ENCODE measurements at regions not wholly inside any gene's neighbourhood (a gene's known extent, or its start where the extent isn't known, plus 50 kb on each side); places are given as distances from the start of the nearest gene placed in this dataset.
A peak's percentile ranks its signal among the peaks of the same experiment; 100 is the strongest.

DNA sequence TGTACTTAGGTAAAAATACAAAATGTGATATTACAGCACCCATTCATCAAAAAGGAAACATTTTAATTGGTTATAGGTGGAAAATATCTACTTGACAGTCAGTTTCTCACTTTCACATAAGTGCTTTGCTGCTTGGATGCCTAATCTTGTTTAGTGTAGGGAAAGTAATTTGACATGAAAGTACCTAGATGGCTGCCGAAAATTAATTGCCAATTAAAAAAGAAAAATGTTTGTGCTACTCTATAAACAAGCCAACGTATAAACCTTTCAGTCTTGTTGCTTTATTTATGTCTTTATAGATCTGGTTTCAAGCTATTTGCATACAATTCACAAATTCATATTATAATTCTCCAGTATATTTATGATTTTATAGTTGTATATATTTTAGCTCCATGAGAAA lies 729.9 kb downstream of the DACH1 start:
- Histone ChIP-seq H3F3A (ENCODE audit: insufficient read depth) (no peaks in the 10 kb centered on the region), H3K27me3 (ENCODE audit: low read length) (no peaks in the 10 kb centered on the region), H3K4me3 (ENCODE audit: insufficient read depth, low read length, poor library complexity, severe bottlenecking) (no peak overlapping the region), H3K9ac (ENCODE audit: low read length) (no peak overlapping the region), H3K36me3 (ENCODE audit: low read length) (no peaks in the 10 kb centered on the region), H3K79me2 (ENCODE audit: insufficient read depth, low read length) (no peaks in the 10 kb centered on the region), H3K9me2 (replicated peaks; ENCODE audit: insufficient read depth, low read length) (no peaks in the 10 kb centered on the region), H3K27ac (ENCODE audit: low read depth, low read length) (no peak overlapping the region), H2AFZ (ENCODE audit: low read depth, low read length, severe bottlenecking) (peak overlapping the region; percentile 41), H3K4me2 (ENCODE audit: low read depth, low read length, poor library complexity, severe bottlenecking) (no peak overlapping the region), H4K20me1 (ENCODE audit: low read depth, low read length) (no peaks in the 10 kb centered on the region), H3K9me3 (ENCODE audit: insufficient read depth, low read length) (no peaks in the 10 kb centered on the region)
- TF ChIP-seq, protein P1, sequence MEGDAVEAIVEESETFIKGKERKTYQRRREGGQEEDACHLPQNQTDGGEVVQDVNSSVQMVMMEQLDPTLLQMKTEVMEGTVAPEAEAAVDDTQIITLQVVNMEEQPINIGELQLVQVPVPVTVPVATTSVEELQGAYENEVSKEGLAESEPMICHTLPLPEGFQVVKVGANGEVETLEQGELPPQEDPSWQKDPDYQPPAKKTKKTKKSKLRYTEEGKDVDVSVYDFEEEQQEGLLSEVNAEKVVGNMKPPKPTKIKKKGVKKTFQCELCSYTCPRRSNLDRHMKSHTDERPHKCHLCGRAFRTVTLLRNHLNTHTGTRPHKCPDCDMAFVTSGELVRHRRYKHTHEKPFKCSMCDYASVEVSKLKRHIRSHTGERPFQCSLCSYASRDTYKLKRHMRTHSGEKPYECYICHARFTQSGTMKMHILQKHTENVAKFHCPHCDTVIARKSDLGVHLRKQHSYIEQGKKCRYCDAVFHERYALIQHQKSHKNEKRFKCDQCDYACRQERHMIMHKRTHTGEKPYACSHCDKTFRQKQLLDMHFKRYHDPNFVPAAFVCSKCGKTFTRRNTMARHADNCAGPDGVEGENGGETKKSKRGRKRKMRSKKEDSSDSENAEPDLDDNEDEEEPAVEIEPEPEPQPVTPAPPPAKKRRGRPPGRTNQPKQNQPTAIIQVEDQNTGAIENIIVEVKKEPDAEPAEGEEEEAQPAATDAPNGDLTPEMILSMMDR (IDR thresholded peaks at IDR 0.05; ENCODE audit: insufficient read depth, low read length, poor library complexity, severe bottlenecking) = no peak
- TF ChIP-seq EZH2phosphoT487 (conservative IDR thresholded peaks at IDR 0.05; ENCODE audit: low read length) = no peak

DNA sequence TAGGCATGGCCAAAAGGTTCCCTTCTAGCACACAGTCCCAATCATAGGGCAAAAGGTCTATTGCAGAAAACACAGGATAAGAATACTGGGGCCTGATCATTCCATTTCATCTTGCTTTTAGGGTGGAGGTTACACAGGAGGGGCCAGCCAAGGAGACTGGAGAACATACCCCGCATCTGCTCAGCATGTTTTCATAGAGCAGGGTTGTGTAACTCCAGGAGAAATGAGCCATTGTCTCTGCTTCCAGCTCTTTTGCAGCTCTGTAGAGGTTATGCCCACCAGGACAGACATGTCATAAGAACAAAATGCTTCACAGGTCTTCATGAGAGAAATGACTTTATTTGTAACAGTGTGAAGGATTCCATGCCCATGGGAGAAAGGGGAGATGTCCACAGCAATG lies 742.8 kb downstream of the DACH1 start:
- no peak overlapping the region for H3K9ac ChIP-seq (ENCODE audit: low read length)
- H3K4me3 ChIP-seq (ENCODE audit: insufficient read depth, low read length, poor library complexity, severe bottlenecking) = no peak overlapping the region
- H3K4me2 ChIP-seq (ENCODE audit: low read depth, low read length, poor library complexity, severe bottlenecking) = no peak overlapping the region
- no peaks in the 10 kb centered on the region for H3F3A ChIP-seq (ENCODE audit: insufficient read depth)
- H4K20me1 ChIP-seq (ENCODE audit: low read depth, low read length) = no peaks in the 10 kb centered on the region
- no peaks in the 10 kb centered on the region for H3K9me2 ChIP-seq (replicated peaks; ENCODE audit: insufficient read depth, low read length)
- no peaks in the 10 kb centered on the region for H3K27me3 ChIP-seq (ENCODE audit: low read length)
- no peak for TF ChIP-seq EZH2phosphoT487 (conservative IDR thresholded peaks at IDR 0.05; ENCODE audit: low read length)
- TF ChIP-seq, protein P1 (IDR thresholded peaks at IDR 0.05; ENCODE audit: insufficient read depth, low read length, poor library complexity, severe bottlenecking) = no peak
- no peaks in the 10 kb centered on the region for H3K36me3 ChIP-seq (ENCODE audit: low read length)
- H3K27ac ChIP-seq (ENCODE audit: low read depth, low read length) = no peak overlapping the region
- no peaks in the 10 kb centered on the region for H3K79me2 ChIP-seq (ENCODE audit: insufficient read depth, low read length)
- no peaks in the 10 kb centered on the region for H3K9me3 ChIP-seq (ENCODE audit: insufficient read depth, low read length)
- H2AFZ ChIP-seq (ENCODE audit: low read depth, low read length, severe bottlenecking) = no peak overlapping the region

DNA sequence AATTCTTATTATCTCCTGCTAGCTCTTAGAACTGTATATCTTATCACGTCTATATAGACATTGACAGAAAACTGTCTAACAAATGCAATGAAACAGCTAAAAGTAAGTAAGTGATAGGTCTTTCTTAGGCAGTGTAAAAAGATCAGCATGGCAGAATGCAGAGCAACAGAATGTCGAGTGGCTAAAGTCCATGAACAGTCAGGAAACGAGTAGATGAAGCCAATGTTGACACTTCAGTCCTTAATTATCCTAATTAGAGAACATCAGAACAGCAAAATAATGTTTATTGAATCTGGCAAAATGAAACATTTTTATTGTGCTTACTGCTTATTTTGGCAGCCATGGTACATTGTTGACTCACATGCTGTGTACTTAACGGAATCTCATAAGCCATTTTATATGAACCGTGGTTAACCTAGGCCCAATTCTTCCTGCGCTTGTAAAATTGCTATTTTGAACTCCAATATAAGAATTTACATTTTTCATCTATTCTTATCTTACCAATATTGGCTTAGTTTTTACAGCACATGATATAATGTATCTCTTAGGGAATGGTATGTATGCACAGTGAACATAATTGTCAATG lies 748.1 kb downstream of the DACH1 start:
- Histone ChIP-seq H2AFZ (ENCODE audit: low read depth, low read length, severe bottlenecking) (no peak overlapping the region), H3F3A (ENCODE audit: insufficient read depth) (0 out of 2 replicates have a peak, but pooled peaks cover 3% of the 10 kb centered on the region), H3K36me3 (ENCODE audit: low read length) (no peaks in the 10 kb centered on the region), H3K9me3 (ENCODE audit: insufficient read depth, low read length) (no peaks in the 10 kb centered on the region), H3K9ac (ENCODE audit: low read length) (no peak overlapping the region), H3K79me2 (ENCODE audit: insufficient read depth, low read length) (no peaks in the 10 kb centered on the region), H3K4me3 (ENCODE audit: insufficient read depth, low read length, poor library complexity, severe bottlenecking) (no peak overlapping the region), H4K20me1 (ENCODE audit: low read depth, low read length) (no peaks in the 10 kb centered on the region), H3K27me3 (ENCODE audit: low read length) (no peaks in the 10 kb centered on the region), H3K9me2 (replicated peaks; ENCODE audit: insufficient read depth, low read length) (no peaks in the 10 kb centered on the region), H3K4me2 (ENCODE audit: low read depth, low read length, poor library complexity, severe bottlenecking) (no peak overlapping the region), H3K27ac (ENCODE audit: low read depth, low read length) (no peak overlapping the region)
- TF ChIP-seq, protein P1 (IDR thresholded peaks at IDR 0.05; ENCODE audit: insufficient read depth, low read length, poor library complexity, severe bottlenecking) = no peak
- no peak for TF ChIP-seq EZH2phosphoT487 (conservative IDR thresholded peaks at IDR 0.05; ENCODE audit: low read length)
